IPS-18a (cell line): ENCODE measurements at regions not wholly inside any gene's neighbourhood (a gene's known extent, or its start where the extent isn't known, plus 50 kb on each side); places are given as distances from the start of the nearest gene placed in this dataset.

Experiments used
- H3K27ac ChIP-seq: one replicate; pipeline ENCODE4 v1.5.1; 2013; ENCODE audit warnings: low read length
- H3K27me3 ChIP-seq: one replicate; pipeline ENCODE4 v1.6.1; 2013; ENCODE audit warnings: mild to moderate bottlenecking, low read length; ENCODE audit not compliant: control insufficient read depth, insufficient read depth
- H3K36me3 ChIP-seq: one replicate; pipeline ENCODE4 v1.6.1; 2013; ENCODE audit warnings: low read depth, low read length; ENCODE audit not compliant: control insufficient read depth
- H3K4me1 ChIP-seq: one replicate; pipeline ENCODE4 v1.6.1; 2013; ENCODE audit warnings: low read depth, low read length; ENCODE audit not compliant: control insufficient read depth
- H3K4me3 ChIP-seq: one replicate; pipeline ENCODE4 v1.5.1; 2013; ENCODE audit warnings: low read length
- H3K9ac ChIP-seq: one replicate; pipeline ENCODE4 v1.6.1; 2013; ENCODE audit warnings: mild to moderate bottlenecking, low read length, moderate library complexity
- H3K9me3 ChIP-seq: one replicate; pipeline ENCODE4 v1.6.1; 2013; ENCODE audit warnings: low read depth, low read length; ENCODE audit not compliant: control insufficient read depth

GRCh38 chr7:64099656-64100531 lies 54.7 kb downstream of the ZNF727 start:
- Histone ChIP-seq H3K4me3 (no peak overlapping the region), H3K27me3 (no peaks in the 10 kb centered on the region), H3K36me3 (no peaks in the 10 kb centered on the region), H3K9me3 (peaks cover 34% of the 10 kb centered on the region), H3K9ac (no peak overlapping the region), H3K27ac (no peak overlapping the region), H3K4me1 (no peaks in the 10 kb centered on the region)

- no peak overlapping the region for H3K27ac ChIP-seq
- H3K9ac ChIP-seq = no peak overlapping the region
- no peaks in the 10 kb centered on the region for H3K27me3 ChIP-seq
- no peaks in the 10 kb centered on the region for H3K4me1 ChIP-seq
- no peaks in the 10 kb centered on the region for H3K36me3 ChIP-seq
- no peak overlapping the region for H3K4me3 ChIP-seq
- peaks cover 25% of the 10 kb centered on the region for H3K9me3 ChIP-seq
These were observed 56.1 kb downstream of the ZNF727 start for GRCh38 chr7:64101126-64101942.

GRCh38 chr7:64101943-64102655 lies 56.9 kb downstream of the ZNF727 start:
- Histone ChIP-seq H3K27ac (no peak overlapping the region), H3K36me3 (no peaks in the 10 kb centered on the region), H3K4me1 (no peaks in the 10 kb centered on the region), H3K4me3 (no peak overlapping the region), H3K9ac (no peak overlapping the region), H3K27me3 (no peaks in the 10 kb centered on the region), H3K9me3 (peaks cover 20% of the 10 kb centered on the region)

DNA sequence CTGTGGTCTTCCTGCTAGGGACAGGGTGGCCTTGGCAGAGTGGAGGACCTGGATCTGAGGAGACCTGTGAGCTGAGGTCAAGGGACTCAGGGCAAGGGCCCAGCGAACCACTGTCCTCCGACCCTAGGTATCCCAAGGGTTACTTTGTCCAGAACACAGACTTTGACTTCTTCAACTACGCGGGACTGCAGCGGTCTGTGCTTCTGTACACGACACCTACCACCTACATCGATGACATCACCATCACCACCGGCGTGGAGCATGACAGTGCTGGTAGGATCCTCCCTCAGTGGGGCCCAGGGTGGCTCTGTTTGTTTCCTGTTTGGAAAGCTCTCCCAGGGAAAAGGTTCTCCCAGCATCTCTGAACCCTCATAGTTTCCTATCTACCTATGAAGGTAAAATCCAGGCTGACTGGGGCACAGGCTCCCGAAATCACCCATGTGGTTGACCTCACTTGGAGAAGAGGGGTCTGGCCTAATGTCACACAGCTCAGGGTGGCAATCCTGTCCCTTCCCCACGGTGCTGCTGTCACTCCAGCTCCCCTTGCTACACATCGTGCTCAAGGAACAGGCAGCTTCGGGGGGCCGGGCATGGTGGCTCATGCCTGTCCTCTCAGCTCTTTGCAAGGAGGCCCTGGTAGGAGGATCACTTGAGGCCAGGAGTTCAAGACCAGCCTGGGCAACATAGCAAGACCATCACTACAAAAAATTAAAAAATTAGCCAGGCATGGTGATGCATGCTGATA lies 57.6 kb downstream of the ZNF727 start:
- no peaks in the 10 kb centered on the region for H3K27me3 ChIP-seq

DNA sequence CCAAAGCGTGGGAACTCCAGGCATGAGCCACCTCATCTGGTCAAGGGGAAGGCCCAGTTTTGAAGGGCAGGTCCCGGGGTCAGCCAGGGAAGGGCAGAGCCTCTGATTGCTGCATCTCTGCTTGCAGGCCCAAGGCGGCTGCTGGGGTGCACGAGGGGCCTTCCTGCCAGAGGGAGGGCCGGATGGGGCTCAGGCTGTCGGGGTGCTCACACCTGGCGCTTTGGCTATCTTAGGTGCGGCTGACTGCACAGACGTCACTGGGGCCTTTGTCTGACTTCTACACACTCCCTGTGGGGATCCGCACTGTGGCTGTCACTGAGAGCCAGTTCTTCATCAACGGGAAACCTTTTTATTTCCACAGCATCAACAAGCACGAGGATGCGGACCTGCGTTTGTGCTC lies 68.7 kb downstream of the ZNF727 start:
- Histone ChIP-seq H3K4me3 (no peak overlapping the region), H3K9me3 (peaks cover 43% of the 10 kb centered on the region), H3K4me1 (no peaks in the 10 kb centered on the region), H3K36me3 (no peaks in the 10 kb centered on the region), H3K9ac (no peak overlapping the region), H3K27me3 (no peaks in the 10 kb centered on the region), H3K27ac (no peak overlapping the region)

More for the DNA sequence above, 57.6 kb downstream of the ZNF727 start:
- no peak overlapping the region for H3K27ac ChIP-seq
- H3K36me3 ChIP-seq = no peaks in the 10 kb centered on the region
- H3K9me3 ChIP-seq = peaks cover 20% of the 10 kb centered on the region
- H3K4me1 ChIP-seq = no peaks in the 10 kb centered on the region
- no peak overlapping the region for H3K4me3 ChIP-seq
- H3K9ac ChIP-seq = no peak overlapping the region

GRCh38 chr7:64114791-64115190 lies 69.6 kb downstream of the ZNF727 start:
- no peaks in the 10 kb centered on the region for H3K27me3 ChIP-seq
- peaks cover 47% of the 10 kb centered on the region for H3K9me3 ChIP-seq
- H3K9ac ChIP-seq = no peak overlapping the region
- H3K36me3 ChIP-seq = no peaks in the 10 kb centered on the region
- no peak overlapping the region for H3K4me3 ChIP-seq
- no peaks in the 10 kb centered on the region for H3K4me1 ChIP-seq
- no peak overlapping the region for H3K27ac ChIP-seq

- Histone ChIP-seq H3K4me1 (no peaks in the 10 kb centered on the region), H3K9ac (no peak overlapping the region), H3K36me3 (no peaks in the 10 kb centered on the region), H3K27ac (no peak overlapping the region), H3K9me3 (peaks cover 85% of the 10 kb centered on the region), H3K4me3 (no peak overlapping the region), H3K27me3 (no peaks in the 10 kb centered on the region)
These were observed 75.3 kb upstream of the ZNF735 start for GRCh38 chr7:64131696-64132095.
